ENCODE measurements at regions not wholly inside any gene's neighbourhood (a gene's known extent, or its start where the extent isn't known, plus 50 kb on each side); places are given as distances from the start of the nearest gene placed in this dataset.
"Not testable (repeated sequence)": the region's sequence is repeated elsewhere in the genome, so short reads cannot be mapped to it uniquely, and the experiment has no call there.

GRCh38 chr9:62881811-62882210, 1692.0 kb downstream of the SPATA31A7 start:
- H3K4me1 ChIP-seq (ENCODE audit: control insufficient read depth, insufficient read depth, low read length); H3K36me3 ChIP-seq (ENCODE audit: control insufficient read depth, insufficient read depth, low read length); H4K20me1 ChIP-seq (ENCODE audit: insufficient read depth, low read length); H4K91ac ChIP-seq (ENCODE audit: insufficient read depth, low read depth, low read length); H3K27ac ChIP-seq (ENCODE audit: insufficient read depth, low read length); H3K4me2 ChIP-seq (ENCODE audit: low read depth, low read length); H2AFZ ChIP-seq (replicated peaks; ENCODE audit: low read length, poor library complexity); ATAC-seq (ENCODE audit: low read depth); H3K9me1 ChIP-seq (ENCODE audit: insufficient read depth, low read length); H4K5ac ChIP-seq (ENCODE audit: low read depth, low read length); H2BK120ac ChIP-seq (ENCODE audit: low read depth, low read length); H3K4me3 ChIP-seq (ENCODE audit: insufficient read depth, low read depth, low read length); intact Hi-C loops (cut with micrococcal nuclease); BruUV-seq (replicated peaks); H2BK15ac ChIP-seq (ENCODE audit: low read depth, low read length); POLR2A ChIA-PET (ENCODE audit: unreplicated experiment); H3K14ac ChIP-seq (replicated peaks; ENCODE audit: low read depth, low read length); H3K4ac ChIP-seq (ENCODE audit: low read depth, low read length); H2AK9ac ChIP-seq (replicated peaks; ENCODE audit: low read depth, low read length, poor library complexity); H4K8ac ChIP-seq (ENCODE audit: low read depth in 2 of 2, low read length in 2 of 2); H2BK20ac ChIP-seq (ENCODE audit: low read depth, low read length); H3K18ac ChIP-seq (ENCODE audit: low read depth, low read length); CTCF ChIA-PET; H3K56ac ChIP-seq (ENCODE audit: extremely low read depth, insufficient read depth, low read length); H3K9me3 ChIP-seq (ENCODE audit: control insufficient read depth, insufficient read depth, low read length); H3K9ac ChIP-seq (ENCODE audit: low read depth, low read length); H3K79me1 ChIP-seq (ENCODE audit: low read depth in 1 of 2, low read length in 2 of 2); DNase-seq; in situ Hi-C loops (cut with MboI; ENCODE audit: low sequenced_read_pairs); H3K23ac ChIP-seq (ENCODE audit: low read depth, low read length); dilution Hi-C loops (cut with HindIII; ENCODE audit: low sequenced_read_pairs, unreplicated experiment); H2BK5ac ChIP-seq (ENCODE audit: low read depth, low read length, poor library complexity, severe bottlenecking); H3K27me3 ChIP-seq (ENCODE audit: control insufficient read depth, insufficient read depth, low read length); H2AK5ac ChIP-seq (ENCODE audit: low read depth, low read length): not testable (repeated sequence)
- 54% methylated on average over 5 of the region's 8 CpGs; no CpG with 5 or more reads in 1 of the 2 experiments for WGBS, 2 experiments (ENCODE audit: extremely low coverage in 2 of 2, insufficient read length in 1 of 2)

DNA sequence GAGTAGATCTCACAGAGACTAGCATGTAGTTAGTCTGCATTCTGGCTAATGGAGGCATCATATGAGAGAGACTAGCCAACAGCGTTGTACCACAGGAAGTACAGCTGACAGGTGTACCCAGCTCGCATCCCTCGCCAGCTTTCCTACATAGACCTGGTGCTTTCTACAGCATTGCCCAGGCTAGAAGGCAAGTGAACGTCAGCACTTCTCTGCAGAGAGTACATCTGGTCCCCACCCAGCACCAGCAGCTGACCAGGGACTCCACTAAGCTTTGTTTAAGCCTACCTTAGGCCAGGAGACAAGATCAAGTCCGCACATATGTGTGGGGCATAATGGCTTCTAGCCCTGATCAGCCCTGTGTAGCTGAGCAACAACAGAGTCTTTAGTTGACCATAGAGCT, 1692.9 kb downstream of the SPATA31A7 start:
- POLR2A ChIA-PET (ENCODE audit: unreplicated experiment); BruUV-seq (replicated peaks); H3K27me3 ChIP-seq (ENCODE audit: control insufficient read depth, insufficient read depth, low read length); H2AK5ac ChIP-seq (ENCODE audit: low read depth, low read length); H3K18ac ChIP-seq (ENCODE audit: low read depth, low read length); H3K9me3 ChIP-seq (ENCODE audit: control insufficient read depth, insufficient read depth, low read length); H3K14ac ChIP-seq (replicated peaks; ENCODE audit: low read depth, low read length); H3K4ac ChIP-seq (ENCODE audit: low read depth, low read length); H3K36me3 ChIP-seq (ENCODE audit: control insufficient read depth, insufficient read depth, low read length); H3K9ac ChIP-seq (ENCODE audit: low read depth, low read length); H4K8ac ChIP-seq (ENCODE audit: low read depth in 2 of 2, low read length in 2 of 2); H4K91ac ChIP-seq (ENCODE audit: insufficient read depth, low read depth, low read length); H2AK9ac ChIP-seq (replicated peaks; ENCODE audit: low read depth, low read length, poor library complexity); H4K5ac ChIP-seq (ENCODE audit: low read depth, low read length); H2BK5ac ChIP-seq (ENCODE audit: low read depth, low read length, poor library complexity, severe bottlenecking); in situ Hi-C loops (cut with MboI; ENCODE audit: low sequenced_read_pairs); ATAC-seq (ENCODE audit: low read depth); H2AFZ ChIP-seq (replicated peaks; ENCODE audit: low read length, poor library complexity); H3K79me1 ChIP-seq (ENCODE audit: low read depth in 1 of 2, low read length in 2 of 2); H3K9me1 ChIP-seq (ENCODE audit: insufficient read depth, low read length); H3K27ac ChIP-seq (ENCODE audit: insufficient read depth, low read length); H3K4me3 ChIP-seq (ENCODE audit: insufficient read depth, low read depth, low read length); dilution Hi-C loops (cut with HindIII; ENCODE audit: low sequenced_read_pairs, unreplicated experiment); DNase-seq; H2BK120ac ChIP-seq (ENCODE audit: low read depth, low read length); H2BK20ac ChIP-seq (ENCODE audit: low read depth, low read length); H2BK15ac ChIP-seq (ENCODE audit: low read depth, low read length); H3K23ac ChIP-seq (ENCODE audit: low read depth, low read length); intact Hi-C loops (cut with micrococcal nuclease); H3K56ac ChIP-seq (ENCODE audit: extremely low read depth, insufficient read depth, low read length); CTCF ChIA-PET; H4K20me1 ChIP-seq (ENCODE audit: insufficient read depth, low read length); H3K4me2 ChIP-seq (ENCODE audit: low read depth, low read length); H3K4me1 ChIP-seq (ENCODE audit: control insufficient read depth, insufficient read depth, low read length): not testable (repeated sequence)
- WGBS, 2 experiments (ENCODE audit: extremely low coverage in 2 of 2, insufficient read length in 1 of 2) = 67% methylated on average over 1 of the region's 5 CpGs; no CpG with 5 or more reads in 1 of the 2 experiments

All from IMR-90 (cell line).